ENCODE measurements at regions not wholly inside any gene's neighbourhood (a gene's known extent, or its start where the extent isn't known, plus 50 kb on each side); places are given as distances from the start of the nearest gene placed in this dataset.

- DNase-seq: no peak
Measured at GRCh38 chrX:88425739-88426138, 321.3 kb upstream of the CPXCR1 start.

- no peak for DNase-seq
Measured at GRCh38 chrX:88437563-88437962, 309.5 kb upstream of the CPXCR1 start.

- DNase-seq: no peak
Measured at GRCh38 chrX:88438209-88438608, 308.8 kb upstream of the CPXCR1 start.

GRCh38 chrX:88439935-88440334 is 307.1 kb upstream of the CPXCR1 start:
- DNase-seq: no peak
